Neural crest cell (in vitro differentiated cells): ENCODE measurements at regions not wholly inside any gene's neighbourhood (a gene's known extent, or its start where the extent isn't known, plus 50 kb on each side); places are given as distances from the start of the nearest gene placed in this dataset.

Experiments
- DNase-seq: peaks from one replicate; pipeline ENCODE4 v3.0.0; 2021; ENCODE audit warnings: low read depth, mixed read lengths, low spot score
- H3K27ac Mint-ChIP-seq: one replicate; pipeline ENCODE4 v1.8.0; 2021; ENCODE audit warnings: mild to moderate bottlenecking, mixed read lengths; ENCODE audit not compliant: unreplicated experiment
- H3K27me3 Mint-ChIP-seq: 2 replicates; pipeline ENCODE4 v1.8.0; 2021; ENCODE audit warnings: low read depth, mild to moderate bottlenecking, mixed read lengths
- H3K36me3 Mint-ChIP-seq: 2 replicates; pipeline ENCODE4 v1.8.0; 2021; ENCODE audit warnings: low read depth, mild to moderate bottlenecking, mixed read lengths
- H3K4me1 Mint-ChIP-seq: 2 replicates; pipeline ENCODE4 v1.8.0; 2021; ENCODE audit warnings: mixed read lengths
- H3K4me3 Mint-ChIP-seq: one replicate; pipeline ENCODE4 v1.8.0; 2021; ENCODE audit warnings: mild to moderate bottlenecking, mixed read lengths
- H3K9me3 Mint-ChIP-seq: 2 replicates; pipeline ENCODE4 v1.8.0; 2021; ENCODE audit warnings: mixed read lengths
- CTCF ChIP-seq: fragments of 200-600 bp; sonication (generic); conservative IDR thresholded peaks from 2 replicates; pipeline ENCODE4 v1.5.0; 2021; ENCODE audit warnings: antibody characterized with exemption, mild to moderate bottlenecking

DNA sequence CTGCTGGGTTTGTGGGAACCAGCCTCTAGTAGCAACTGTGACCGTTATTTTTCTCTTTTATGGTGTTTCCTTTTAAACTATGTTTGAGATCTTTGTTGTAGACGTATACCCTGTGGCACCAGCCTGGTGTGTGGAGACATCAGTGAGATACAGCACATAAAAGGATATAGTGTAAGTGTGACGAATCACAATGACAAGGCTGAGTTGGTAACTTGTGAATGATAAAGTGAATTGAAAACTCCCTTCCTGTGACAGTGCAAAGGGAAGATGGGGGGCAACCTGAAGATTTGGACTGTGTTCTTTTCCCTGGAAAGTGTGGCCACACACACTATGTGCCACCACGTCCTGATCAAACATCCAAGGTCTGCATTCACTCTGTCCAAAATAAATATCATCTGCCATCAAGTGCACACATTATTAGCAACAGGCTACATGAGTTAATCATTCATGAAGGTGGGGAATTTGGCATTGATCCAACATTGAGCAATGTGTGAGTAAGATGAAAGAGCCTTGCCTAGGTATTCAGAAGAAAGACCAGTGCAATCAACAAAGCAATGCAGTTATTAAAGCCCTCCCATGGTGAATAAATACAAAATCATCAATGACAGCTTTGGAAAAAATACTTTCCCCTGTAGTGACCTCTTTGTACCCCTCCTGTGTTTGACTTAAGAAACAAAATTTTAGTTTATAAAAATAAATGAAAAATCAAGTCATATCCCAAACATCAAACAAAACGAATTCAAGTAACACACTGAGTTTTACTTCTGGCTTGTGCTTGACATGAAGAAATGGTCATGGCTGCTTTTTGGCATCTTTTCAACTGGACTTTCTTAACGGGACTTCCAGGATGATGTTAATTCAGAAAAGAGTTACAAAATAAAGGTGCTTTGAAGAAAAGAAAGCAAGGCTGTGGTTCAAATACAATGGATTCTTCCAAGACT is 1280.5 kb upstream of the ZEB2 start:
- no peak for TF ChIP-seq CTCF
- Mint-ChIP-seq H3K36me3 (no peaks in the 10 kb centered on the region), H3K27ac (no peak overlapping the region), H3K27me3 (no peaks in the 10 kb centered on the region), H3K9me3 (no peaks in the 10 kb centered on the region), H3K4me1 (peaks cover 9% of the 10 kb centered on the region), H3K4me3 (no peak overlapping the region)
- DNase-seq: no peak

- Mint-ChIP-seq H3K36me3 (no peaks in the 10 kb centered on the region), H3K4me3 (no peak overlapping the region), H3K9me3 (no peaks in the 10 kb centered on the region), H3K27me3 (no peaks in the 10 kb centered on the region), H3K4me1 (peaks cover 9% of the 10 kb centered on the region), H3K27ac (no peak overlapping the region)
- TF ChIP-seq CTCF: no peak
- DNase-seq: no peak
Observed at GRCh38 chr2:145799595-145800108, 1279.7 kb upstream of the ZEB2 start.

- H3K27ac Mint-ChIP-seq: no peak overlapping the region
- no peak for DNase-seq
Observed at GRCh38 chr2:145798419-145798818, 1278.5 kb upstream of the ZEB2 start.

DNA sequence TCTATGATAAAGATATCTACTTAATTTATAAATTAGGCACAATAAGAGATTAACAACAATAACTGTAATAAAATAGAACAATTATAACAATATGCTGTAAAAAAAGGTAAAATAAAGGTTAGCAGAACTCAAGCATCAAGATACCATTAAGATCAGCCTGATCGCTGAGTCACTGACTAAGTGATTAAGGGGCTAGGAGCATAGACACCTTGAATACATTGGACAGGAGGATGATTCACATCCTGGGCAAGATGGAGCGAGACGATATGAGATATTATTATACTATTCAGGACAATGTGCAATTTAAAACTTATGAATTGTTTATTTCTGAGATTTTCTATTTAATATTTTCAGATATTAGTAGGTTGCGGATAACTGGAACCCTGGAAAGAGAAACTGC is 1277.8 kb upstream of the ZEB2 start:
- H3K27me3 Mint-ChIP-seq: no peaks in the 10 kb centered on the region
- H3K9me3 Mint-ChIP-seq: peaks cover under 1% of the 10 kb centered on the region
- DNase-seq: no peak
- no peak for TF ChIP-seq CTCF
- no peaks in the 10 kb centered on the region for H3K36me3 Mint-ChIP-seq
- H3K4me3 Mint-ChIP-seq: no peak overlapping the region
- no peak overlapping the region for H3K27ac Mint-ChIP-seq
- peaks cover 14% of the 10 kb centered on the region for H3K4me1 Mint-ChIP-seq

More at GRCh38 chr2:145798419-145798818, 1278.5 kb upstream of the ZEB2 start:
- Mint-ChIP-seq H3K9me3 (no peaks in the 10 kb centered on the region), H3K4me3 (no peak overlapping the region), H3K4me1 (peaks cover 9% of the 10 kb centered on the region), H3K36me3 (no peaks in the 10 kb centered on the region), H3K27me3 (no peaks in the 10 kb centered on the region)
- no peak for TF ChIP-seq CTCF

- peaks cover 9% of the 10 kb centered on the region for H3K4me1 Mint-ChIP-seq
- no peak for TF ChIP-seq CTCF
Observed at GRCh38 chr2:145792745-145793144, 1272.8 kb upstream of the ZEB2 start.

More at GRCh38 chr2:145792745-145793144, 1272.8 kb upstream of the ZEB2 start:
- no peak for DNase-seq
- H3K9me3 Mint-ChIP-seq: peaks cover 3% of the 10 kb centered on the region
- peaks cover 3% of the 10 kb centered on the region for H3K36me3 Mint-ChIP-seq
- no peak overlapping the region for H3K27ac Mint-ChIP-seq
- no peak overlapping the region for H3K4me3 Mint-ChIP-seq
- no peaks in the 10 kb centered on the region for H3K27me3 Mint-ChIP-seq
